NCI-H146 treated with DMSO at 0.1 percent for 48 hours (cell line): ENCODE measurements at regions not wholly inside any gene's neighbourhood (a gene's known extent, or its start where the extent isn't known, plus 50 kb on each side); places are given as distances from the start of the nearest gene placed in this dataset.

Experiments
- DNase-seq: peaks from one replicate; lab custom pipeline; 2025; ENCODE audit not compliant: unreplicated experiment; lab: John Stamatoyannopoulos, UW

DNA sequence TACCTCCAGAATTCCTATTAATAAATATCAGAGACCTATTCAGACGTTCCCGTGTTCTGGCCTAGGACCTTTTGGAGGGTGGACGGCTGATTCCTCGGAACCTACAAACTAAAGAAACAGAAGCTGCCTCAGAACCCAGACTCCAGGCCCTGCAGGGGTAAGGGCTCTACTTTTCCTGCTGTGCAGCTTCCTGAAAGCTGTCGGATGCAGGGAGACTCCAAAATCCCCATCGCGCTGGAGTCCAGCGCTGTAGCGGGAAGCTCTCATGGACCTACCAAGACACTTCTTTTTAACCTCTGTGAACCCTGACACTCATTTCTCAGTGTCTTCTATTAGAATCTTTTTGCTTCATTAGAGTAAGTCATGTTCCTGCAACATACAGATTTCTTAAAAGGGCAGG is 244.5 kb upstream of the PITRM1 start:
- DNase-seq, result no peak

DNA sequence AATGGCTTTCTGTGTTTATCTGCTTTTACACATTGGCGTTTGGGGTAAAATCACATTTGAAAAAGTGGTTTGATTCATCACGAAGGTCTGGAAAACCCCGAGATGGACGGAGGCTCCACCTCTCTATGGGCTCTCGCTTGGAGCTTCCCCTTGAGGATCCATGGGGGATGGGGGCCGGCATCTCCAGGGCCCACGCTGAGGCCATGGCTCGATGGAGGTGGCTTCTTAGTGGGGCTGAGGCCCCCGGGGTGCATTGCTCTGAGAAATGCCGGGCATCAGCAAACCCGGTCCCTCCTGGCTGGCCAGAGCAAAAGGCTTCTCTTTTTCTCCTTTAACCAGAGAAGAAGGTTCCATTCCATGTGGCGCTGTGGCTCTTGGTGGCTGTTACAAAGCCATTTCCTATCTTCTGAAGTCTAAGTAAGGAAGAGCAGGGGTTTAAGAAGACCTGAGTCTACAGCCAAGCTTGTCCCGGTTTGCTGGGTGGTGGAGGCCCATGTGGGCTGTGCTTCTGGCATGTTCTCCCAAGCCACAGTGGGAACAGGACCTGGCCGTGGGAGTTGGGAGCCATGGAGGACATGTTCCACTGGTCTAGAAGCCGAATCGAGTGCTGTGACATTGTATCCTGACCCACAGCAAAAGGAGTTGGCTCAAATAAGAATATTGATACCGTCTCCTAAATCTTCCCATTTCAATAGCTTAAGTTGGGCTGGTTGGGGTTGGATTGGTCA is 243.5 kb upstream of the PITRM1 start:
- DNase-seq, result no peak

DNA sequence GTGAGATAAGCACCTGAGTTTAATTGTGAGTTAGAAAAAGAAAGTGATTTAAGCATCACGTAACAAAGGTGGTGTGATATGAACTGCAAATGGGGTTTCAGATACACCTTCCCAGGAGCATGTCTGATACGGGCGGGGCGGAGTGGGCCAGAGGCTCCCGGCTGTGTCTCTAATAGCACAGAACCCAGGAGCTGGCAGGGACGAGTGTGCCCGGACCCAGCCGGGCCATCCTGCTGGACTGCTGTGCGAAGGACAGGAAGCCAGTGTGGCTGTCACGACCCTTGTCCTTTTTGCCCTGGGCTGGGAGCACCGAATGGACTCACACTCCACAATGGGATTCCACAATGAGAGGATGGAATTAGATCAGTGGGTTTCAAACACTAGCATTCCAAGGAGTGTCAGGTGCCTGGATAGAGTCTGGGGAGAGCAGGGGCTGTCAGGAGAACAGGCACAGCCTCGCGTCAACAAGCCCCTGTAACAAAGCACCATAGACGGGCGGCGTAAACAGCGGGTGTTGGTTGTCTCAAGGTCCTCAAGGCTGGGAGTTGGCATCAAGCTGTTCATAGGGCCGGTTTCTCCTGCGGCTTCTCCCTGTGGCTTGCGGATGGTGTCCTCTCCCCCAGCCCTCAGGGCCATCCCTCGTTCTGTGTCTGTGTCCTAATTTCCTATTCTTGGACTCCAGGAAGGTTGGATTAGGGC is 242.6 kb upstream of the PITRM1 start:
- DNase-seq, result no peak

DNA sequence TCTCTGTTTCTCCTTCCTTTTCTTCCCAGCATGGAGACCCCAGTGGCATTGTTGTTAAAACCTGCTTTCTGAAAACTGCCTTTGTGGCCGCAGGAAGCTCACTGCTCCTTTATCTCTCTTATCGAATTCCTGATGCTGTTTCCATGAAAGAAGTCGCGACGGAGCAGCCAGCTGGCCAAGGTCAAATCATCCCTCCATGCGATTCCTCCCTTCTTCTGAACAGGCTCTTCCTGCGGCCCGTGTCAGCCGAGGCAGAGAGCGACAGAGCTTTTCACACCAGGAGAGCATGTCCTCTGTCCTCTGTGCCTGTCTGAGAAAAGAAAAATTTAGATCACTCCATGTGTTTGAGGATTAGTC is 242.1 kb upstream of the PITRM1 start:
- DNase-seq, result no peak

DNA sequence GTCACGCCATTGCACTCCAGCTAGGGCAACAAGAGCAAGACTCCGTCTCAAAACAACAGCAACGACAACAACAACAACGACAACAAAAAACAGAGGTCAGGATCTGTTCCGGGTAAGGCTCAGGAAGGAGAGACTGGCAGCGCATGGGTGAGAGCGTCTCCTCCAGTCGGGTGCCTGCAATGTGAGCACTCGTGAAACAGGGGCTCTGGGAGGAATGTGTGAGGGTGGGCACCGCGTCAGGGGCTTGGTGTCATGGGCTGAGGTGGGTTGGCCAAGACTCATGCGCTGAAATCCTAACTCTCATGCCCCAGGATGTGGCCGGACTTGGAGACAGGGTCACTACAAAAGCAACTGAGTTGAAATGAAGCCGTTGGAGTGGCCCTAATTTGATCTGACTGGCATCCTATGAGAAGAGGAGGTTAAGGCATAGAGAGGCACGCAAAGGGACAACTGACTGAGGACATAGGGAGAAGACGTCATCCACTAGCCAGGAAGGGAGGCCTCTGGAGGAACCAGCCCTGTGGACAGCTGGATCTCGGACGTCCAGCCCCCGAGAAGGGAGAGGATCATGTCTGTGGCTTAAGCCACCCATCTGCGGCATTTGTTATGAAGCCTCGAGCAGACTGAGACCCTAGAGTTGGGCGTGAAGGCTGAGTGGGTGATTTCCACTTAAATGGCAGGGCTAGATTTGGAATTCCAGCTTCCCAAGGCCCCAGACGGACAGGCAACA is 241.5 kb upstream of the PITRM1 start:
- DNase-seq, result no peak

DNA sequence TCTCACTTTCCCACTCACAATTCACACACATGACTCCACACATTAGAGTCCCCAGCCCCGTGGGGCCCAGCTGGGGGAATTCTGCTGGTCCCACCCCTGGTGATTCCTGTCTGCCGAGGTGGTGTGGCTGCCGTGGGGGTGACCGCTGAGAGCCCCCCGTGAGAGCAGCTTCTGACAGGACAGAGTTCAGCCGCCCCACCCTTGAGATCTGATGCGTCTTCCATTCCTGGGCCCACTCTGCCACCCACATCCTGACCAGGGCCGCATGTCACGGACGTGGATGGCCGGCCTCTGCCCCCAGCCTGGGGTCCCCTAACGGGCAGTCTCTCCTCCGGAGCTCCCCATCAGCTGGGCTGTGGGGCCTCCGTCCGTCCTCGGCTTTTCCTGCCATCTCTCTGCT is 240.1 kb upstream of the PITRM1 start:
- no peak for DNase-seq

DNA sequence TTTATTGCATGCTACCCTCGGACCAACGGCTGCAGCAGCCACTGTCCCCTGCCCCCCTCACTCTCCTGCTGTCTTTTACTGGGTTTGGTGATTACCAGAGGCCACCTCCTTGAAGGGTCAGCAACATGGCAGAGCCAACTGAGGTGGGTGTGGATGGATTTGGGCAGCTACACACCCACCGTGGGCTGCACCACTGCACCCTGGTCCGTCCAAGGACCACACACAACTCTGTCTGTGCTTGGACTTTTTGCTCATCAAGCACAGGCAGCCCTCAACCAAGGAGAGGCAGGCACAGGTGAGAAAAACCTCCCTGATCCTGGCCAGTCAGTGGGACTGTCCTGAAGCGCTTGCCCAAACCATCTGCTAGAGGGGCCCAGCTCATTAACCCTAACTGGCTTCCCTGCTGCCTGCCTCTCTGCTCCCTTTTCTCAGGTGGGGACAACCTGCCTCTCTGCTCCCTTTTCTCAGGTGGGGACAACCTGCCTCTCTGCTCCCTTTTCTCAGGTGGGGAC is 239.5 kb upstream of the PITRM1 start:
- DNase-seq, result no peak

DNA sequence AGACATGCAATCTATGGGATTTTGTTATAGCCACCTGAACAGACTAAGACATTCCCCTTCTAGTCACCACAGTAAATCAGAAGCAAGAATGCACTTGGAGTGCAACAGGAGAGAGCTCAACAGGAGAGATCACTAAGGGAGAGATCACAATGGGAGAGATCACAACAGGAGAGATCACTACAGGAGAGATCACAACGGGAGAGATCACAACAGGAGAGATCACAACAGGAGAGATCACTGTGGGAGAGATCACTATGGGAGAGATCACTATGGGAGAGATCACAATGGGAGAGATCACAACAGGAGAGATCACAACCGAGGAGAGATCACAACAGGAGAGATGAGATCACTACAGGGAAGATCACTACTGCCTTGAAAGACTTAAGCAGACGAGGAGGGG is 238.5 kb upstream of the PITRM1 start:
- no peak for DNase-seq

DNA sequence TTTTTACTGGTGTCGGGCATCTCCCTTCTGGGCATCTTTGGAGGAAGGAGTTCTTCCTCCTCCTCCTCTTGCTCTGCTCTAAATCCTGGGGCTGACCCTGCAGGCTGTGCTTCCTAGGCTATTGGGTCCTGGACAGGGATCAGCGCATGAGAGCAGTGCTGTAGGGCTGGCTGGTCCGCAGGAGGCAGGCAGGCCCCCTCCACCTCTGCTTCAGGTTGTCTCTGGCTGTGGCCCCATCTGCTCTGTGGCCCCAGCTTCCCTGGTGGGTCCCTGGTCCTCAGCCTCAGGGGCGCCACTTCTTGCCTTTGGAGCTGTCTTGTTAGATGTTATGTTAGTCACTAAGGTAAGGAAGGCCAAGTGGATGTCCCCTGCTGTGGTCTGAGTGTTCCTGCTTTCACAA is 237.3 kb upstream of the PITRM1 start:
- no peak for DNase-seq

DNA sequence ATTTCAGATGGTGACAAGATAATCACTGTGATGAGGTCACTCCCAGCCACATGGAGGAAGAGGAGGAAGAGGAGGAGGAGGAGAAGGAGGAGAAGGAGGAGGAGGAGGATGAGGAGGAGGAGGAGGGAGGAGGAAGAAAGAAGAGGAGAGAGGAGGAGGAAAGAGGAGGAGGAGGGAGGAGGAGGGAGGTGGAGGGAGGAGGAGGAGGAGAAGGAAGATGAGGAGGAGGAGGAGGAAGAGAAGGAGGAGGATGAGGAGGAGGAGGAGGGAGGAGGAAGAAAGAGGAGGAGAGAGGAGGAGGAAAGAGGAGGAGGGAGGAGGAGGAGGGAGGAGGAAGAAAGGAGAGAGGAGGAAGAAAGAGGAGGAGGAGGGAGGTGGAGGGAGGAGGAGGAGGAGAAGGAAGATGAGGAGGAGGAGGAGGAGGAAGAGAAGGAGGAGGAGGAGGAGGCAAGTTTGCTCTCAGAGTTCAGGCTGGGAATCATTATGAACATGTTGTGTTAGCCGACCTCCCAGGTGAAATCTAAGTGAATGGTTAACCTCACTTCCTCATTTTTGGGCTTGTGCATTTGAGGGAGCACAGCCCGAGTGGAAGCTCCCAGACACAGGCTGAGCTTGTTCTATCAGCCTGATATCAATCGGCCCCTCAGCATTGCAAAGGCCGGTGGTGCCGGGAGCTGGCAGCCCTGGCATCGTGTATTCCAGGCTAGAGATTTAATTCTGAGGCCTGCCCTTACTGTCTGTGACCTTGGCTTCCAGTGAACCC is 236.2 kb upstream of the PITRM1 start:
- no peak for DNase-seq

DNA sequence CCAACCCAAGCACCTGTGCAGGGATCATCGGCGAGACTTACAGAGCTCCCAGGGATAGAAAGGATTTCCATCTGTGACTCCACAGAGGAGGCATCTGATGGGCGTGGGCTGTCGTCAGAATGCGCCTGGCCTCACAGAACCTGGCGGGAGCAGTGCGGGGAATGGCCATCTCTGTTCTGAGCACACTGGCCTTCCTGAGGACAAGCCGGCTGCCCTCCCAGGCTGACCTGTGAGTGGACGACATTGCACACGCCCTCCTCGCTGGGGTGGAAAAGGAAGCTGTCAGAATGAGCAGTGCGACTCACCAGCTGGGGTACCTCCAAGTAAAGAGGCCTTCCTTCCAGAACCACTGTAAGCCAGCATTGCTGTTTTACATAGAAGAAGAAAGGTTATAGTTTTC is 234.6 kb upstream of the PITRM1 start:
- DNase-seq, result no peak

DNA sequence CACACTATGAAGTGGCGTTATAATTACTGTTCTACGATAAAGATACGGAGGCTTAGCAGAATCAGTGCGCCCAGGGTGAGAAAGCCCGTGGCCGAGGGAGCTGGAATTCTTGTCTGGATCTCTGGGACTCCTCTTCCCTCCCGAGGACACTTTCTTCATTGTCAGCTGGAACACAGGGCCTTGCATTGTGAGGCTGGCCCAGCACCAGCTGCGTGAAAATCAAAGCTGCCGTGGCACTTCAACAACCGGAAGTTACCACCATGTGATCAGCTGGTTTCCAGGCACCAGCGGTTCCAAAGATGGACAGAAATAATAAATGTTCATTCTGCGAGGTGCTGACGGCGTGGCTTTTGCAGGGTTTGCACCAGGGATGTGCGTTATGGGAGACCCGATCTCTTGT is 234.0 kb upstream of the PITRM1 start:
- no peak for DNase-seq

DNA sequence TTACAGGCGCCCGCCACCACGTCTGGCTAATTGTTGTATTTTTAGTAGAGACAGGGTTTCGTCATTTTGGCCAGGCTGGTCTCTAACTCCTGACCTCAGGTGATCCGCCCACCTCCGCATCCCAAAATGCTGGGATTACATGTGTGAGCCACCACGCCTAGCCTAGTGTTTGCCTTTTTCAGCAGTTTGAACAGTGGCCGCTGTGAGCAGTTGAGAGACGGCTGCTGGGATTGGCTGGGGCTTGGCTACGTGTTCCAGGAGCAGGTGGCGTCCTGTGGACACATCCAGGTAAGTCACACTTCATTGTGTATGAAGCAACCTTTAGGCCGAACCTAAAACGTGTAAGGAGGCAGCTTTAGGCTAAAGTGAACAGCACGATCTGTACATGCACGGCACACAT is 231.8 kb upstream of the PITRM1 start:
- DNase-seq, result no peak

DNA sequence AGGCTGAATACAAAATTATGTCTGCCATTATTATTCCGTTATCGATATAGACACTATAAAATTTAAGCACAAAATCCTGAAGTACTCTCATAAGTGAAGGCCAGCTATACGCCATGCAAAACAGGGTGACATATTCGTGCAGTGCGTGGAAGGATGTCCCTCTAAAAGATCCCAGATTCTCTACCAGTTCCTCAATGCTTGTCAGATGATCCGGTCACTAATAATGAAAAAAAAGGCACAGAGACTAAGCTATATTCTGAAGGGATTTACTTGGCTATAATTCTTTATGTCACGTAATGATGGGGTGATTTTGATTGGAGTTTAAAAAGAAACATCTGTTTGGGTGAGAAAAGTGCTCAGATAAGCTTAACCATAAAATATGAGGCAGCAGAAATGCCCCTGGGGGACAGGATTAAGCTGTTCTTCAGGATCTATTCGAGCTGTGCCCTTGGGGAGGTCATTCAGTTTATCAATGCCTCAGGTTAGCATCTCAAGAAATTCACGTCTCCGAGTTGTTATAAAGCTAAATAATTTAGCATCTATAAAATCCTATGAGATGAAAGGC is 229.7 kb upstream of the PITRM1 start:
- DNase-seq, result no peak

DNA sequence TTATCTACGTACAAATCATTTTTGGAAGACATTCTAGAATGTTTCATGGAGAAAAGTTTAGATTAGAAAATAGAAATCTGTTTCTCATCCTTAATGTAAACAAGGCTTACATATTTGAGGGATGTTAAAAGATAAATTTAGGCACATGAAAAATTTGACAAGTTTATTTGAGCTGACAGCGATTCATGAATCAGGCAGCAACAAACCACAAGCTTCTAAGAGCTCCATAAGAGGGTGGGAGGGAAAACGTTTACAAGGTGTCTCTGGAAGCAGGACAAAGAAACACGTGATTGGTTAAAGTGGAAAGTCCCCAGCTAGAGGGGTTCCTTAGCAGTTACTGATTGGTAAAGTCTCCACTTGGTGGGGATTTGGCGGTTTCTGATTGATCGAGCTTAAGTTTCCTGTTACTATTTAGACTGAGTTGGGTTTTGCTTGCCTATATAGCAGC is 228.9 kb upstream of the PITRM1 start:
- no peak for DNase-seq

DNA sequence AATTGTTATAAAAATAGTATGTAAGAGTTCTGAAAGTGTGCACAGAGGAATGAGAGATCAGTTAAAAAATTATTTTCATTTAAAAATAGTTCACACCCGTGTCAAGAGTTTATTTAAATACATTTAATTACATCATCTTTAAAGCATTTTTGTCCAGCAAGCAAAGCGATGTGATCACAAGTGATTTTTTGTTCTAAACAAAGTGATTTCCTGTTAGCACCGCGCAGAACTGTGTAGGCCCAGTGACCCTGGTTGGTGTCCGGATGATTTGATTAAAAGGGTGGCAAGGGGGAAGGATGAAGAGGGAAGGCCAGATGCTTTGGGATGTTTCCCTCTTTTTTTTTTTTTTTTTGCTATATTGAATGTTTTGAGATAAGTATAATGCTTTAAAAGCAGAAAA is 227.8 kb upstream of the PITRM1 start:
- DNase-seq, result no peak

DNA sequence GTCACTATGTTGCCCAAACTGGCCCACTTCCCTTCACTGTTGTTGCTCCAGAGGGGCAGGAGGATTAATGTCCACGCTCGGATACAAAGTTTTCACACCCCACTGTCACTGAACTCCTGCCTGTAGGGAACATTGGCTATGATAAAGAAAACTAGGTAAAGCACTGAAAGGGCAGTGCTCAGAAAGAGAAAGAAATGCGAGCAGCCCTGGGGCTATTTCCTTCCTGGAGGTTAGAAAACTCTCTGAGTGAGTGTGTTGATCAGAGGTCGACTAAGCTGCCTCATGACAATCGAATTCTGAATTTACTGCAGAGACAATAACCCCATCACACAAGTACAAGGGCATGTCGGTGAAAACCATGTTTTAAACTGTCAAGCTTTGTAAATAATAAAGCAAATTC is 227.2 kb upstream of the PITRM1 start:
- DNase-seq, result no peak

DNA sequence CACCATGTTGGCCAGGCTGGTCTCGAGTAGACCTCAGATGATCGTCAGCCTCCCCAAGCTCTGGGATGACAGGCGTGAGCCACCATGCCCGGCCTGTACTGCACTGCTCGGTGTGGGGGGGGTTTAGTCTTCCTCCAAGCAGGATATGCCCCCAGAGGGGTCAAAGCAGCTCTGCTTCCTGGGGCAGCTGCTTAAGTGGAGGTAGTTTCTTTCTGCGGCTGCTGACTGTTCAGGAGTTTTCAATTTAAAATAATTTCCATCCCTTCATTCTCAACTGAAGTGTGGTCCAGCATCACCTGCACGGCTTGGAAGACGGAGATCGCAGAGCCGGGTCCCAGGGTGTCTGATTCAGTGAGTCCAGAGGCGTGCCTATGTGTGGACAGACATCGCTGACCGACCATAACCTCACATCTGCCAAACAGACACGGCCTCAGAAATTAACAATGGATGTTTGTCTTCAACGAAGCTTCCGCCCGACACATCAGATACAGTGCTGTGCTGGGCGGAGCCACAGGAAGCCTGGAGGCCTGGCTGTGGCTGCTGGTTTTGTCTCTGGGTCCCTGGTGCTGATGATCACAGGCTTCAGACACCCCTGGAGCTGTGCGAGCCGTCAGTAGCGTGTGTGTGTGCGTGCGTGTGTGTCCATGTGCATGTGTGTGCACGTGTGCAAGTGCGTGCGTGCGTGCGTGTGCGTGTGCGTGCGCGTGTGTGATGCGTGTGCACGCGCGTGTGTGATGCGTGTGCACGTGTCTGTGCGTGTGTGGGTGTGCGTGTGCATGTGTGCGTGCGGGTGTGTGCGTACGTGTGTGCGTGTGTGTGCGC is 226.5 kb upstream of the PITRM1 start:
- no peak for DNase-seq

DNA sequence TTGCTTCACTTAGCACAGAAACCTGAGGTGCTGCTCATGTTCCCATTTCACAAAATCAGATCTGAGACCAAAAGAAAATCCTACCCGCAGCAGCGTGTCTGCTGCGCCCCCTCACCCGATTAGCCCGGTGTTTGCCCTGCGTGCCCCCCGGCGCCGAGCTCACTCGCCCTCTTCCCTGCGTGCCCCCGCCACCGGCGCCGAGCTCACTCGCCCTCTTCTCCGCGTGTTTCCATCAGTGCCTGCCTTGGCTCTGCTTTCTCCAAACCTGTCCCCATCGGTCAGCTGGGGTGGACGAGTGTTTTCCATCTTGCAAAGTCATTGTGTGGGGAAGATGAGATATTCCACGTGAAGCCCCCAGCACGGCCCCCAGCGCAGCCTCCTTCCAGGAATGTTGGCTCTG is 225.3 kb upstream of the PITRM1 start:
- no peak for DNase-seq

DNA sequence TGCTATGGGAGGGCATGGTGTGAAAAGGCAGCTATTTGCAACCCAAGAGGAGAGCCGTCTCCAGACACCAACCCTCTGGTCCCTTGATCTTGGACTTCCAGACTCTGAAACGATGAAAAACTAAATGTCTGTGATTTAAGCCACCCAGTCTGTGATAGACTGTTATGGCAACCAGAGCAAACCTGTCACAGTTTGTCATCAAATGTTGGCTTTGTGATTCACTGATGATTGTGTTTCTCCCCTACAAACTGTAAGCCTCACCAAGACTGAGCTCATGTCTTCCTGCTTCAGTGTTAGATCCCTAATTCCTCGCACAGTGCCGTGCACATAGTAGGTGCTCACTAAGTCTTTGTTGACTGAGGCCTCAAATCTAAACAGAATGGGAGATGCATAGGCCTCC is 224.6 kb upstream of the PITRM1 start:
- no peak for DNase-seq
